Fibroblast of lung (primary cell): ENCODE measurements at regions not wholly inside any gene's neighbourhood (a gene's known extent, or its start where the extent isn't known, plus 50 kb on each side); places are given as distances from the start of the nearest gene placed in this dataset.

Experiments used
- DNase-seq, 2 donors: peaks; one replicate each; pipeline versions ENCODE4 v3.0.0 to v3.0.0-alpha.2; 2010; ENCODE audit warnings: low read depth in 2 of 2
- H2AFZ ChIP-seq: 2 replicates; pipeline ENCODE4 v1.5.1; 2012; ENCODE audit warnings: low read length, control low read depth, inconsistent platforms
- H3K27ac ChIP-seq: 2 replicates; pipeline ENCODE4 v1.5.1; 2011; ENCODE audit warnings: low read length, control low read depth; ENCODE audit not compliant: insufficient read depth
- H3K27me3 ChIP-seq: 2 replicates; pipeline ENCODE4 v1.5.1; 2011; ENCODE audit warnings: mild to moderate bottlenecking, low read length; ENCODE audit not compliant: control insufficient read depth, insufficient read depth
- H3K36me3 ChIP-seq: 2 replicates; pipeline ENCODE4 v1.5.1; 2011; ENCODE audit warnings: low read length; ENCODE audit not compliant: control insufficient read depth, insufficient read depth
- H3K4me1 ChIP-seq: 2 replicates; pipeline ENCODE4 v1.5.1; 2011; ENCODE audit warnings: low read length; ENCODE audit not compliant: control insufficient read depth, insufficient read depth; ENCODE audit errors: extremely low read depth
- H3K4me2 ChIP-seq: 2 replicates; pipeline ENCODE4 v1.5.1; 2011; ENCODE audit warnings: low read length, control low read depth; ENCODE audit not compliant: insufficient read depth; ENCODE audit errors: extremely low read depth
- H3K4me3 ChIP-seq, 4 experiments: fragments of 200-600 bp in 1 of 4; sonication (generic) in 1 of 4; replicated peaks in 1 of 4; 2 replicates each; pipeline ENCODE4 v1.5.1; 2011 to 2016; ENCODE audit warnings: low read length in 4 of 4, low read depth in 3 of 4, mild to moderate bottlenecking in 3 of 4, control low read depth in 2 of 4, inconsistent platforms in 1 of 4, mixed read lengths in 1 of 4; ENCODE audit not compliant: insufficient read depth in 1 of 4; ENCODE audit errors: control extremely low read depth in 1 of 4
- H3K79me2 ChIP-seq: 2 replicates; pipeline ENCODE4 v1.5.1; 2012; ENCODE audit warnings: mild to moderate bottlenecking, low read length, inconsistent platforms; ENCODE audit not compliant: control insufficient read depth, insufficient read depth
- H3K9ac ChIP-seq: 2 replicates; pipeline ENCODE4 v1.5.1; 2011; ENCODE audit warnings: mild to moderate bottlenecking, low read length, control low read depth; ENCODE audit not compliant: insufficient read depth
- H3K9me3 ChIP-seq: 2 replicates; pipeline ENCODE4 v1.5.1; 2012; ENCODE audit warnings: low read depth, low read length; ENCODE audit not compliant: control insufficient read depth, insufficient read depth
- H4K20me1 ChIP-seq: 2 replicates; pipeline ENCODE4 v1.5.1; 2011; ENCODE audit warnings: low read length; ENCODE audit not compliant: control insufficient read depth, insufficient read depth; ENCODE audit errors: extremely low read depth
- EZH2 ChIP-seq: IDR thresholded peaks from 2 replicates; pipeline ENCODE4 v1.5.1; 2012; ENCODE audit warnings: low read length, control low read depth, mild to moderate bottlenecking; ENCODE audit errors: missing control alignments
- TF ChIP-seq, protein P1 (sequence below), 2 donors: IDR thresholded peaks in 1 of 2; conservative IDR thresholded peaks in 1 of 2; 1 replicate in 1 of 2; 2 replicates in 1 of 2; pipeline ENCODE4 v1.5.1; 2011 to 2012; ENCODE audit warnings: low read length in 2 of 2, control low read depth in 1 of 2, inconsistent platforms in 1 of 2, low read depth in 1 of 2, mild to moderate bottlenecking in 1 of 2

DNA sequence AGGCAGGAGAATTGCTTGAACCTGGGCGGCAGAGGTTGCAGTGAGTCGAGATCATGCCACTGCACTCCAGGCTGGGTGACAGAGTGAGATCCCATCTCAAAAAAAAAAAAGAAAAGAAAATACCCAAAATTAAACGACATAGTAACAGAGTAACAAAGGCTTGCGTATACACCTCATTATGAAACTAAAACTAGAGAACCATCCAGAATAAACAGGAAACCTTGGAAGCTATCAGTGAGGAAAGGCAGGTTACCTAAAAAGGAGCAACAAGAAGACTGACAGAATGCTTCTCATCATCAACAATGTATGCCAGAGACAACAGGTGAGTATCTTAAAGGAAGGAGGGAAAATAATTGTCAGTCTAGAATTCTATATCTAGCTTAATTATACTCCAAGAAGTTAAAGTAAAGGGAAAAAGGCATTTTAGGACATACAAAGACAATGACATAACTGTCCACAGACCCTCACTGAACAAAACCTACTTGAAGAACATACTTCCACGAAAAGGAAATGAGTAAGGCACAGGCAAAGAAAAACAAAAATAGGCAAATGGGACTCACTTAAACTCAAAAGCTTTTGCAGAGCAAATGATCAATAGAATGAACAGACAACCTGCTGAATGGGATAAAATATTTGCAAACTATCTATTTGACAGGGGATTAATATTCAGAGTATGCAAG lies 64.1 kb upstream of the NT5E start:
- Histone ChIP-seq H2AFZ (no peak overlapping the region), H3K4me1 (peaks cover 2% of the 10 kb centered on the region), H3K27ac (no peak overlapping the region), H3K36me3 (no peaks in the 10 kb centered on the region), H4K20me1 (no peaks in the 10 kb centered on the region), H3K4me2 (no peak overlapping the region), H3K27me3 (no peaks in the 10 kb centered on the region), H3K79me2 (no peaks in the 10 kb centered on the region), H3K9me3 (no peaks in the 10 kb centered on the region), H3K4me3 (no peak overlapping the region), H3K9ac (no peak overlapping the region)
- TF ChIP-seq, protein P1, sequence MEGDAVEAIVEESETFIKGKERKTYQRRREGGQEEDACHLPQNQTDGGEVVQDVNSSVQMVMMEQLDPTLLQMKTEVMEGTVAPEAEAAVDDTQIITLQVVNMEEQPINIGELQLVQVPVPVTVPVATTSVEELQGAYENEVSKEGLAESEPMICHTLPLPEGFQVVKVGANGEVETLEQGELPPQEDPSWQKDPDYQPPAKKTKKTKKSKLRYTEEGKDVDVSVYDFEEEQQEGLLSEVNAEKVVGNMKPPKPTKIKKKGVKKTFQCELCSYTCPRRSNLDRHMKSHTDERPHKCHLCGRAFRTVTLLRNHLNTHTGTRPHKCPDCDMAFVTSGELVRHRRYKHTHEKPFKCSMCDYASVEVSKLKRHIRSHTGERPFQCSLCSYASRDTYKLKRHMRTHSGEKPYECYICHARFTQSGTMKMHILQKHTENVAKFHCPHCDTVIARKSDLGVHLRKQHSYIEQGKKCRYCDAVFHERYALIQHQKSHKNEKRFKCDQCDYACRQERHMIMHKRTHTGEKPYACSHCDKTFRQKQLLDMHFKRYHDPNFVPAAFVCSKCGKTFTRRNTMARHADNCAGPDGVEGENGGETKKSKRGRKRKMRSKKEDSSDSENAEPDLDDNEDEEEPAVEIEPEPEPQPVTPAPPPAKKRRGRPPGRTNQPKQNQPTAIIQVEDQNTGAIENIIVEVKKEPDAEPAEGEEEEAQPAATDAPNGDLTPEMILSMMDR (conservative IDR thresholded peaks at IDR 0.05 in 1 of 2, IDR thresholded peaks at IDR 0.05 in 1 of 2; ENCODE audit: low read depth in 1 of 2, low read length in 2 of 2): no peak
- TF ChIP-seq EZH2: no peak
- DNase-seq: no peak

DNA sequence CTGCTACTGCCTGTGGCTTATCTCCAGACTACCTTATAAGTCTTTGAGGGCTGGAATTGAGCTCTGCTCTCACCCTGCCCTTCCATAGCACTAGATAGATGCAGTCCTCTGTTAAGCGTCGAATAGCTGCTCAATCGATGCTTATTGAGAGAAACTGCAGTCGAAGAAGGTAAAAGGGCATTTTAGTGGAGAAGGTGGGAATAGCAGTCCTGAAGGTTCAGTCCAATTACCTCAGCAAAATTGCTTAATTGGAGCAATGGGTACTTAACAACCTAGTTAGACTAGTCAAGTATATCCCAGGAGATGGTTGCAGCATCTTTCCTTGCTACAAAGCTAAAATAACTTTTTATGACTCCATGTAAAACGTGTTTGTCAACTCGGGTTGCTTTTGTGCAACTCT lies 66.8 kb upstream of the NT5E start:
- no peaks in the 10 kb centered on the region for H3K9me3 ChIP-seq
- H3K27me3 ChIP-seq: no peaks in the 10 kb centered on the region
- no peak overlapping the region for H2AFZ ChIP-seq
- no peaks in the 10 kb centered on the region for H3K36me3 ChIP-seq
- H3K9ac ChIP-seq: no peak overlapping the region
- no peaks in the 10 kb centered on the region for H3K4me1 ChIP-seq
- no peak overlapping the region for H3K4me3 ChIP-seq
- no peak for TF ChIP-seq EZH2
- H4K20me1 ChIP-seq: no peaks in the 10 kb centered on the region
- H3K79me2 ChIP-seq: no peaks in the 10 kb centered on the region
- H3K27ac ChIP-seq: no peak overlapping the region
- DNase-seq: no peak
- no peak overlapping the region for H3K4me2 ChIP-seq

DNA sequence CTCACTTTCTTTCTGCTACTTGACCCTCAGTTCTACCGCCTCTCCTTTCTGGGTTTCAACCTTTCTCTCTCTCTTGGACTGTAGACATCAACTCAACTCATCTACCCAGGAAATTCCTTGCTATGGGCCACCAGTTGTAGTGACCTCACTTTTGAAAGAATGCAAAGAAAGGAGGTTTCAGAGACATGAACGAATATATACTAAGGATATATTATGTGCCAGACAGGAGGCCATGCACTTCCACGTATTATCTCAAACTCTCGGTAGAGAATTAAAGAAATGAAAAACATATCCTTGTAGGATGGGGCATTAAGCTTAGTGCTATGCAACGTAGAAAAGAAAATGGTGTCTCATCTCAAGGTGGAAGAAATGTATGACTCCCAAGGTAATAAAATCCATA lies 67.3 kb upstream of the NT5E start:
- no peak for DNase-seq
- Histone ChIP-seq H4K20me1 (no peaks in the 10 kb centered on the region), H3K4me1 (no peaks in the 10 kb centered on the region), H3K27ac (no peak overlapping the region), H3K9me3 (no peaks in the 10 kb centered on the region), H3K27me3 (no peaks in the 10 kb centered on the region), H3K9ac (no peak overlapping the region), H2AFZ (no peak overlapping the region), H3K79me2 (no peaks in the 10 kb centered on the region), H3K36me3 (no peaks in the 10 kb centered on the region), H3K4me3 (no peak overlapping the region), H3K4me2 (no peak overlapping the region)
- TF ChIP-seq, protein P1 (conservative IDR thresholded peaks at IDR 0.05 in 1 of 2, IDR thresholded peaks at IDR 0.05 in 1 of 2; ENCODE audit: low read depth in 1 of 2, low read length in 2 of 2): no peak
- TF ChIP-seq EZH2: no peak
